ENCODE measurements at regions not wholly inside any gene's neighbourhood (a gene's known extent, or its start where the extent isn't known, plus 50 kb on each side); places are given as distances from the start of the nearest gene placed in this dataset.

DNA sequence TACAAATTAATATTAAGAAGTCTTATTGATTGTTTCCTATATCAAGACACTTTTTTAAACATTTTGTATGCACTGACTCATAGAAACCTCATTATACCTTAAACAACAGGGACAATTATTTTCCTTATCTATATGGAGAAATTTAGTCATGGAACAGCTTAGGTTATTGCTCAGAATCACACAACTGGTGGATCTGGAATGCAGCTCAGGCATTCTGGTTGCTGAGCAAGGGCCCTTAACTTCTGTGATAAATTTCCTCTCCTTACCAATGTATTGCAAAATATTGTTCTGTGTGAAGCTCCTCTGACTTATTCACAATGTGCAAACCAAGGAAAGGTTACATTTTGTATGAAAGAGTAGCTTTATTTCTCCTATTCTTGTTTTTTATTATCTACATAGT is 817.8 kb downstream of the LRFN5 start:
- no peaks in the 10 kb centered on the region for H3K27me3 ChIP-seq
- intact Hi-C loops (cut with DNase I): no loop called here
- H3K4me1 ChIP-seq: no peaks in the 10 kb centered on the region
- no peak overlapping the region for H3K27ac ChIP-seq (replicated peaks in 1 of 4)
- no peaks in the 10 kb centered on the region for H3K9me3 ChIP-seq
- TF ChIP-seq POLR2AphosphoS5 (IDR thresholded peaks at IDR 0.05) (no peak), POLR2A (IDR thresholded peaks at IDR 0.05; ENCODE audit: low read depth) (no peak), EP300 (IDR thresholded peaks at IDR 0.05) (no peak), CTCF (IDR thresholded peaks at IDR 0.05) (no peak)
- H3K4me3 ChIP-seq: no peak overlapping the region
- no peak for DNase-seq (ENCODE audit: extremely low spot score)
- H3K36me3 ChIP-seq: no peaks in the 10 kb centered on the region

DNA sequence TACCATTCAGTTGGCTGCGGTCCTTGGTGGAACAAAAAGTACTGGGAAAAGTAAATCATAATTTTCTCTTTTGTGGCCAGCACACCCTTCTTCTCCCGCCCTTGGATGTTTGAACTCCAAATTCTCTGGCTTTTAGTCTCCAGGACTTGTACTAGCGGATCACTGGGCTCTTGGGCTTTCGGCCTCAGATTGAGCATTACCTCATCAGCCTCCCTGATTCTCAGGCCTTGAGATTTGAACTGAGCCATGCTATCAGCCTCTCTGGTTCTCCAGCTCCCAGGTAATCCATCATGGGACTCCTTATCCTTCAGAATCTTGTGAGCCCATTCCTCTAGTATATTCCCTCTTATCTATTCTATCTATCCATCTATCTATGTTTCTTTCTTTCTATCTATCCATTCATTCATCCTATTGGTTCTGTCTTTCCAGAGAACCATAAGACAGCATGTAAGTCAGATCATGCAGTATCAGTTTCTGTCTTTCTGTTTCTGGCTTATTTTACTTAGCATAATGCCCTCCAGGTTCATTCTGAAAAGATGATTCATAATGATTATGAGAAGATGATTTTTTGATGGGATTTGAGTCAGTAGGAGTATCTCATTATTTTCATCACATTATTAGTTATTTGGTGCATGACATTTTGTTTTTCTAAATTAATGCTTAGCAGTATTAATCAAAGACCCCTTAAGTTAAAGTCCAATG is 814.9 kb downstream of the LRFN5 start:
- H3K4me1 ChIP-seq: no peaks in the 10 kb centered on the region
- intact Hi-C loops (cut with DNase I): no loop called here
- TF ChIP-seq CTCF (IDR thresholded peaks at IDR 0.05): no peak
- no peak for TF ChIP-seq EP300 (IDR thresholded peaks at IDR 0.05)
- no peak for TF ChIP-seq POLR2A (IDR thresholded peaks at IDR 0.05; ENCODE audit: low read depth)
- no peak for TF ChIP-seq POLR2AphosphoS5 (IDR thresholded peaks at IDR 0.05)
- 89% methylated on average over 4 of the region's 4 CpGs for WGBS
- no peaks in the 10 kb centered on the region for H3K27me3 ChIP-seq
- no peak overlapping the region for H3K27ac ChIP-seq (replicated peaks in 1 of 4)
- no peaks in the 10 kb centered on the region for H3K36me3 ChIP-seq
- H3K9me3 ChIP-seq: no peaks in the 10 kb centered on the region
- DNase-seq (ENCODE audit: extremely low spot score): no peak
- H3K4me3 ChIP-seq: no peak overlapping the region

GRCh38 chr14:42420071-42420470 is 813.4 kb downstream of the LRFN5 start:
- Histone ChIP-seq H3K4me1 (no peaks in the 10 kb centered on the region), H3K27ac (replicated peaks in 1 of 4) (no peak overlapping the region), H3K4me3 (no peak overlapping the region), H3K27me3 (no peaks in the 10 kb centered on the region), H3K9me3 (no peaks in the 10 kb centered on the region), H3K36me3 (no peaks in the 10 kb centered on the region)
- WGBS: 93% methylated on average over 1 of the region's 1 CpG
- no peak for DNase-seq (ENCODE audit: extremely low spot score)
- TF ChIP-seq CTCF (IDR thresholded peaks at IDR 0.05): no peak
- TF ChIP-seq POLR2AphosphoS5 (IDR thresholded peaks at IDR 0.05): no peak
- TF ChIP-seq POLR2A (IDR thresholded peaks at IDR 0.05; ENCODE audit: low read depth): no peak
- no peak for TF ChIP-seq EP300 (IDR thresholded peaks at IDR 0.05)
- intact Hi-C loops (cut with DNase I): no loop called here

GRCh38 chr14:42407153-42407552 is 800.5 kb downstream of the LRFN5 start:
- no peaks in the 10 kb centered on the region for H3K4me1 ChIP-seq
- intact Hi-C loops (cut with DNase I): no loop called here
- no peak overlapping the region for H3K4me3 ChIP-seq
- DNase-seq (ENCODE audit: extremely low spot score): no peak
- TF ChIP-seq EP300 (IDR thresholded peaks at IDR 0.05): no peak
- no peak for TF ChIP-seq POLR2AphosphoS5 (IDR thresholded peaks at IDR 0.05)
- no peak for TF ChIP-seq CTCF (IDR thresholded peaks at IDR 0.05)
- no peak for TF ChIP-seq POLR2A (IDR thresholded peaks at IDR 0.05; ENCODE audit: low read depth)
- no peaks in the 10 kb centered on the region for H3K36me3 ChIP-seq
- H3K9me3 ChIP-seq: no peaks in the 10 kb centered on the region
- WGBS: 77% methylated on average over 1 of the region's 1 CpG
- H3K27ac ChIP-seq (replicated peaks in 1 of 4): no peak overlapping the region
- no peaks in the 10 kb centered on the region for H3K27me3 ChIP-seq
